Transverse colon (tissue), 4 donors: ENCODE measurements at regions not wholly inside any gene's neighbourhood (a gene's known extent, or its start where the extent isn't known, plus 50 kb on each side); places are given as distances from the start of the nearest gene placed in this dataset.

Experiments
- POLR2AphosphoS5 ChIP-seq, 3 donors: sonication (generic); formaldehyde crosslinking; IDR thresholded peaks; one replicate each; pipeline ENCODE4 v1.6.1; 2016; ENCODE audit warnings: antibody characterized with exemption in 3 of 3
- TF ChIP-seq, protein P1 (sequence below), 5 experiments: fragments of 200-600 bp in 3 of 5; fragments of 450-650 bp in 2 of 5; sonication (generic) in 3 of 5; IDR thresholded peaks; 1 replicate in 2 of 5; 2 replicates in 3 of 5; pipeline ENCODE4 v1.5.1; 2016 to 2017; ENCODE audit warnings: antibody characterized with exemption in 5 of 5, inconsistent platforms in 3 of 5, mild to moderate bottlenecking in 2 of 5, moderate library complexity in 1 of 5

DNA sequence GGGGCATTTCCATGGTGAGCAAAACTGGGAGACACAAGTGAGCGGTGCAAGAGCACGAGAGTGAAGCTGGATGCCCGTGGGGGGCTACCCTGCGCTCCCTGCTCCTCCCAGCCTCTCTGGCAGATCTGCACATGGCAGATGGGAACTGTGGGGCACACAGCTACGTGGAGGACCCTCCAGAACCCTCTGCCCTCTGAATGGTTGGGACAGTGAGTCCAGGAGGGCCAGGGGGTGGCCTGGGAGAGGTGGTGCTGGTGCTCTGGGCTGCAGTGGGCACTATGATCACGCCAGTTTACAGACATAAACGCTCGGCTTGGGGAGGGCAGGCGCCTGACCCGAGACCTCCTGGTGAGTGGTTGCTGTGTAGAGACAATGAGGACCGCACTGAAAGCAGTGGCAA lies 205.9 kb downstream of the CTTN start:
- no peak for TF ChIP-seq POLR2AphosphoS5 (IDR thresholded peaks at IDR 0.05)
- TF ChIP-seq, protein P1, sequence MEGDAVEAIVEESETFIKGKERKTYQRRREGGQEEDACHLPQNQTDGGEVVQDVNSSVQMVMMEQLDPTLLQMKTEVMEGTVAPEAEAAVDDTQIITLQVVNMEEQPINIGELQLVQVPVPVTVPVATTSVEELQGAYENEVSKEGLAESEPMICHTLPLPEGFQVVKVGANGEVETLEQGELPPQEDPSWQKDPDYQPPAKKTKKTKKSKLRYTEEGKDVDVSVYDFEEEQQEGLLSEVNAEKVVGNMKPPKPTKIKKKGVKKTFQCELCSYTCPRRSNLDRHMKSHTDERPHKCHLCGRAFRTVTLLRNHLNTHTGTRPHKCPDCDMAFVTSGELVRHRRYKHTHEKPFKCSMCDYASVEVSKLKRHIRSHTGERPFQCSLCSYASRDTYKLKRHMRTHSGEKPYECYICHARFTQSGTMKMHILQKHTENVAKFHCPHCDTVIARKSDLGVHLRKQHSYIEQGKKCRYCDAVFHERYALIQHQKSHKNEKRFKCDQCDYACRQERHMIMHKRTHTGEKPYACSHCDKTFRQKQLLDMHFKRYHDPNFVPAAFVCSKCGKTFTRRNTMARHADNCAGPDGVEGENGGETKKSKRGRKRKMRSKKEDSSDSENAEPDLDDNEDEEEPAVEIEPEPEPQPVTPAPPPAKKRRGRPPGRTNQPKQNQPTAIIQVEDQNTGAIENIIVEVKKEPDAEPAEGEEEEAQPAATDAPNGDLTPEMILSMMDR (IDR thresholded peaks at IDR 0.05) = no peak
